Adrenal gland (tissue), 9 donors: ENCODE measurements at regions not wholly inside any gene's neighbourhood (a gene's known extent, or its start where the extent isn't known, plus 50 kb on each side); places are given as distances from the start of the nearest gene placed in this dataset.
"Not testable (repeated sequence)": the region's sequence is repeated elsewhere in the genome, so short reads cannot be mapped to it uniquely, and the experiment has no call there.

ENCODE experiments used
- DNase-seq, 7 donors: peaks; one replicate each; pipeline ENCODE4 v3.0.0-alpha.2; 2019 to 2020
- H3K27ac ChIP-seq, 5 donors: fragments of 200-600 bp; sonication (generic) in 4 of 5; 1 replicate in 3 of 5; 2 replicates in 2 of 5; pipeline versions ENCODE4 v1.5.1 to v1.8.0; 2016 to 2020; ENCODE audit warnings: mild to moderate bottlenecking in 1 of 5
- H3K27me3 ChIP-seq: fragments of 200-600 bp; 2 replicates; pipeline ENCODE4 v1.8.0; 2021
- H3K36me3 ChIP-seq, 2 donors: fragments of 200-600 bp; replicated peaks in 1 of 2; 1 replicate in 1 of 2; 2 replicates in 1 of 2; pipeline versions ENCODE4 v1.5.1 to v1.8.0; 2018 to 2022
- H3K4me1 ChIP-seq, 2 donors: fragments of 200-600 bp; replicated peaks in 1 of 2; 1 replicate in 1 of 2; 2 replicates in 1 of 2; pipeline versions ENCODE4 v1.5.1 to v1.8.0; 2018 to 2021
- H3K4me3 ChIP-seq, 4 donors: fragments of 200-600 bp; sonication (generic) in 3 of 4; one replicate each; pipeline ENCODE4 v1.5.1; 2016 to 2018
- H3K9me3 ChIP-seq, 3 donors: fragments of 200-600 bp; sonication (generic) in 1 of 3; replicated peaks in 1 of 3; 1 replicate in 2 of 3; 2 replicates in 1 of 3; pipeline versions ENCODE4 v1.5.1 to v1.8.0; 2016 to 2021
- CTCF ChIP-seq, 6 experiments: fragments of 450-650 bp in 4 of 6; fragments of 200-600 bp in 2 of 6; sonication (generic) in 1 of 6; IDR thresholded peaks; 1 replicate in 5 of 6; 2 replicates in 1 of 6; pipeline versions ENCODE4 v1.5.1 to v1.8.0; 2016 to 2021; ENCODE audit warnings: antibody characterized with exemption in 6 of 6, mild to moderate bottlenecking in 2 of 6, moderate library complexity in 1 of 6
- POLR2A ChIP-seq, 2 donors: fragments of 450-650 bp; IDR thresholded peaks; one replicate each; pipeline ENCODE4 v1.6.1; 2017; ENCODE audit warnings: antibody characterized with exemption in 2 of 2, mild to moderate bottlenecking in 2 of 2, moderate library complexity in 1 of 2
- WGBS, 4 donors: extraction: QIAGEN DNeasy Blood & Tissue Kit in 2 of 4; methylation state at CpG; one replicate each; pipeline versions ENCODE4 v1.1.5 to v1.1.7; 2013 to 2017; 5-methylcytosine and 5-hydroxymethylcytosine counted together
- intact Hi-C, 2 donors: fragments of 100-400 bp; cut with DNase I; formaldehyde crosslinking; loops; one replicate each; pipeline versions ENCODE4 v1.14.1 to v1.15.0; 2022 to 2023
- donor health status: healthy with polysubstance abuse.
- donor health status: Bipolar disorder and iron deficiency.
- donor health status: DM: yes; HTN: yes; CAD: no.
- donor health status: DM: no; HTN: no; CAD: no.
- donor health status: DM: no; HTN: no; CAD: no.

- no peaks in the 10 kb centered on the region for H3K4me1 ChIP-seq
- H3K36me3 ChIP-seq: no peaks in the 10 kb centered on the region
- no peak for DNase-seq
- no peaks in the 10 kb centered on the region for H3K9me3 ChIP-seq
- 91 to 95% (median 94%) methylated on average over 20 of the region's 20 CpGs for WGBS, 4 donors
- H3K4me3 ChIP-seq: no peak overlapping the region
- intact Hi-C loops: no loop called here
- no peak overlapping the region for H3K27ac ChIP-seq
- no peaks in the 10 kb centered on the region for H3K27me3 ChIP-seq
- no peak for TF ChIP-seq POLR2A (IDR thresholded peaks at IDR 0.05)
- TF ChIP-seq CTCF (IDR thresholded peaks at IDR 0.05): no peak
Measured at GRCh38 chr6:50913105-50913770, 94.6 kb downstream of the TFAP2B start.

GRCh38 chr6:50921378-50921777, 102.7 kb downstream of the TFAP2B start:
- intact Hi-C loops, H3K4me1 ChIP-seq: not testable (repeated sequence)

GRCh38 chr6:50921968-50922367, 103.3 kb downstream of the TFAP2B start:
- WGBS, 4 donors: 79 to 89% (median 88%) methylated on average over 4 of the region's 4 CpGs
- no peaks in the 10 kb centered on the region for H3K4me1 ChIP-seq
- H3K9me3 ChIP-seq: no peaks in the 10 kb centered on the region
- TF ChIP-seq CTCF (IDR thresholded peaks at IDR 0.05): no peak
- no peak for TF ChIP-seq POLR2A (IDR thresholded peaks at IDR 0.05)
- no peak overlapping the region for H3K4me3 ChIP-seq
- no peaks in the 10 kb centered on the region for H3K36me3 ChIP-seq
- H3K27ac ChIP-seq: no peak overlapping the region
- H3K27me3 ChIP-seq: no peaks in the 10 kb centered on the region
- intact Hi-C loops: no loop called here
- DNase-seq: no peak

More at GRCh38 chr6:50921378-50921777, 102.7 kb downstream of the TFAP2B start:
- not testable (repeated sequence) for DNase-seq, H3K27me3 ChIP-seq, H3K4me3 ChIP-seq, H3K36me3 ChIP-seq, H3K9me3 ChIP-seq, H3K27ac ChIP-seq
- 88 to 91% (median 90%) methylated on average over 6 to 7 of the region's 7 CpGs for WGBS, 4 donors

GRCh38 chr6:50922579-50923525, 104.2 kb downstream of the TFAP2B start:
- whole genome bisulfite sequencing, 4 donors: 0 to 13% (median 1%) methylated on average over 1 of the region's 1 CpG
- intact Hi-C loops: no loop called here
- Histone ChIP-seq H3K4me1 (no peaks in the 10 kb centered on the region), H3K9me3 (no peaks in the 10 kb centered on the region), H3K27ac (no peak overlapping the region), H3K4me3 (no peak overlapping the region), H3K36me3 (no peaks in the 10 kb centered on the region), H3K27me3 (no peaks in the 10 kb centered on the region)
- TF ChIP-seq CTCF (IDR thresholded peaks at IDR 0.05) (no peak), POLR2A (IDR thresholded peaks at IDR 0.05) (no peak)
- no peak for DNase-seq
